ENCODE measurements at regions not wholly inside any gene's neighbourhood (a gene's known extent, or its start where the extent isn't known, plus 50 kb on each side); places are given as distances from the start of the nearest gene placed in this dataset.
A peak's percentile ranks its signal among the peaks of the same experiment; 100 is the strongest.

- H3K36me3 ChIP-seq (ENCODE audit: control insufficient read depth, insufficient read depth, low read length) = no peaks in the 10 kb centered on the region
- H3K4me1 ChIP-seq (ENCODE audit: control insufficient read depth, insufficient read depth, low read length) = no peaks in the 10 kb centered on the region
- no peak for DNase-seq (ENCODE audit: low read depth in 4 of 6, low spot score in 6 of 6)
- H3K27me3 ChIP-seq (ENCODE audit: control insufficient read depth, insufficient read depth, low read length) = no peaks in the 10 kb centered on the region
- H3K27ac ChIP-seq (ENCODE audit: low read depth, low read length) = no peak overlapping the region
- no CpG with 5 or more reads among the region's 1 CpG for WGBS (ENCODE audit: insufficient coverage)
- no peaks in the 10 kb centered on the region for H3K9me3 ChIP-seq (ENCODE audit: control insufficient read depth, insufficient read depth, low read length)
- H3K4me3 ChIP-seq (ENCODE audit: low read depth, low read length) = no peak overlapping the region
Measured at GRCh38 chr2:188202777-188203176, 88.9 kb upstream of the GULP1 start.

- Histone ChIP-seq H3K4me1 (ENCODE audit: control insufficient read depth, insufficient read depth, low read length) (no peaks in the 10 kb centered on the region), H3K4me3 (ENCODE audit: low read depth, low read length) (no peak overlapping the region), H3K27ac (ENCODE audit: low read depth, low read length) (no peak overlapping the region), H3K9me3 (ENCODE audit: control insufficient read depth, insufficient read depth, low read length) (no peaks in the 10 kb centered on the region), H3K27me3 (ENCODE audit: control insufficient read depth, insufficient read depth, low read length) (no peaks in the 10 kb centered on the region), H3K36me3 (ENCODE audit: control insufficient read depth, insufficient read depth, low read length) (no peaks in the 10 kb centered on the region)
- peak in 1 of 6 donors; percentile 43 for DNase-seq (ENCODE audit: low read depth in 4 of 6, low spot score in 6 of 6)
- no CpG with 5 or more reads among the region's 2 CpGs for whole genome bisulfite sequencing (ENCODE audit: insufficient coverage)
Measured at GRCh38 chr2:188203776-188204175, 87.9 kb upstream of the GULP1 start.

GRCh38 chr2:188204824-188205223 lies 86.8 kb upstream of the GULP1 start:
- peak in 1 of 6 donors; percentile 30 for DNase-seq (ENCODE audit: low read depth in 4 of 6, low spot score in 6 of 6)

GRCh38 chr2:188207554-188207953 lies 84.1 kb upstream of the GULP1 start:
- DNase-seq (ENCODE audit: low read depth in 4 of 6, low spot score in 6 of 6) = no peak
- Histone ChIP-seq H3K9me3 (ENCODE audit: control insufficient read depth, insufficient read depth, low read length) (no peaks in the 10 kb centered on the region), H3K36me3 (ENCODE audit: control insufficient read depth, insufficient read depth, low read length) (no peaks in the 10 kb centered on the region), H3K27ac (ENCODE audit: low read depth, low read length) (no peak overlapping the region), H3K27me3 (ENCODE audit: control insufficient read depth, insufficient read depth, low read length) (no peaks in the 10 kb centered on the region), H3K4me1 (ENCODE audit: control insufficient read depth, insufficient read depth, low read length) (no peaks in the 10 kb centered on the region), H3K4me3 (ENCODE audit: low read depth, low read length) (no peak overlapping the region)
- 92% methylated on average over 5 of the region's 7 CpGs for WGBS (ENCODE audit: insufficient coverage)

More at GRCh38 chr2:188204824-188205223, 86.8 kb upstream of the GULP1 start:
- H3K4me3 ChIP-seq (ENCODE audit: low read depth, low read length) = no peak overlapping the region
- no peaks in the 10 kb centered on the region for H3K4me1 ChIP-seq (ENCODE audit: control insufficient read depth, insufficient read depth, low read length)
- no peaks in the 10 kb centered on the region for H3K9me3 ChIP-seq (ENCODE audit: control insufficient read depth, insufficient read depth, low read length)
- WGBS (ENCODE audit: insufficient coverage) = no CpG with 5 or more reads among the region's 1 CpG
- H3K27ac ChIP-seq (ENCODE audit: low read depth, low read length) = no peak overlapping the region
- no peaks in the 10 kb centered on the region for H3K36me3 ChIP-seq (ENCODE audit: control insufficient read depth, insufficient read depth, low read length)
- H3K27me3 ChIP-seq (ENCODE audit: control insufficient read depth, insufficient read depth, low read length) = no peaks in the 10 kb centered on the region

GRCh38 chr2:188209218-188209617 lies 82.5 kb upstream of the GULP1 start:
- H3K4me1 ChIP-seq (ENCODE audit: control insufficient read depth, insufficient read depth, low read length) = no peaks in the 10 kb centered on the region
- H3K36me3 ChIP-seq (ENCODE audit: control insufficient read depth, insufficient read depth, low read length) = no peaks in the 10 kb centered on the region
- no peak overlapping the region for H3K27ac ChIP-seq (ENCODE audit: low read depth, low read length)
- no peaks in the 10 kb centered on the region for H3K9me3 ChIP-seq (ENCODE audit: control insufficient read depth, insufficient read depth, low read length)
- no peaks in the 10 kb centered on the region for H3K27me3 ChIP-seq (ENCODE audit: control insufficient read depth, insufficient read depth, low read length)
- no peak overlapping the region for H3K4me3 ChIP-seq (ENCODE audit: low read depth, low read length)
- no peak for DNase-seq (ENCODE audit: low read depth in 4 of 6, low spot score in 6 of 6)

- no peak for DNase-seq (ENCODE audit: low read depth in 4 of 6, low spot score in 6 of 6)
- H3K4me1 ChIP-seq (ENCODE audit: control insufficient read depth, insufficient read depth, low read length) = no peaks in the 10 kb centered on the region
- no peaks in the 10 kb centered on the region for H3K27me3 ChIP-seq (ENCODE audit: control insufficient read depth, insufficient read depth, low read length)
- H3K27ac ChIP-seq (ENCODE audit: low read depth, low read length) = no peak overlapping the region
- no peaks in the 10 kb centered on the region for H3K36me3 ChIP-seq (ENCODE audit: control insufficient read depth, insufficient read depth, low read length)
- no CpG with 5 or more reads among the region's 4 CpGs for WGBS (ENCODE audit: insufficient coverage)
- H3K4me3 ChIP-seq (ENCODE audit: low read depth, low read length) = no peak overlapping the region
- H3K9me3 ChIP-seq (ENCODE audit: control insufficient read depth, insufficient read depth, low read length) = no peaks in the 10 kb centered on the region
Measured at GRCh38 chr2:188217264-188217663, 74.4 kb upstream of the GULP1 start.

- H3K27ac ChIP-seq (ENCODE audit: low read depth, low read length) = no peak overlapping the region
- no peaks in the 10 kb centered on the region for H3K4me1 ChIP-seq (ENCODE audit: control insufficient read depth, insufficient read depth, low read length)
- H3K27me3 ChIP-seq (ENCODE audit: control insufficient read depth, insufficient read depth, low read length) = no peaks in the 10 kb centered on the region
- no peaks in the 10 kb centered on the region for H3K9me3 ChIP-seq (ENCODE audit: control insufficient read depth, insufficient read depth, low read length)
- H3K4me3 ChIP-seq (ENCODE audit: low read depth, low read length) = no peak overlapping the region
- peak in 1 of 6 donors; percentile 17 for DNase-seq (ENCODE audit: low read depth in 4 of 6, low spot score in 6 of 6)
- H3K36me3 ChIP-seq (ENCODE audit: control insufficient read depth, insufficient read depth, low read length) = no peaks in the 10 kb centered on the region
- no CpG with 5 or more reads among the region's 1 CpG for WGBS (ENCODE audit: insufficient coverage)
Measured at GRCh38 chr2:188219541-188219940, 72.1 kb upstream of the GULP1 start.

GRCh38 chr2:188220535-188220934 lies 71.1 kb upstream of the GULP1 start:
- WGBS (ENCODE audit: insufficient coverage) = no CpG with 5 or more reads among the region's 2 CpGs
- no peak for DNase-seq (ENCODE audit: low read depth in 4 of 6, low spot score in 6 of 6)
- Histone ChIP-seq H3K27me3 (ENCODE audit: control insufficient read depth, insufficient read depth, low read length) (no peaks in the 10 kb centered on the region), H3K9me3 (ENCODE audit: control insufficient read depth, insufficient read depth, low read length) (no peaks in the 10 kb centered on the region), H3K27ac (ENCODE audit: low read depth, low read length) (no peak overlapping the region), H3K36me3 (ENCODE audit: control insufficient read depth, insufficient read depth, low read length) (no peaks in the 10 kb centered on the region), H3K4me1 (ENCODE audit: control insufficient read depth, insufficient read depth, low read length) (no peaks in the 10 kb centered on the region), H3K4me3 (ENCODE audit: low read depth, low read length) (no peak overlapping the region)

GRCh38 chr2:188227713-188228112 lies 64.0 kb upstream of the GULP1 start:
- Histone ChIP-seq H3K9me3 (ENCODE audit: control insufficient read depth, insufficient read depth, low read length) (no peaks in the 10 kb centered on the region), H3K4me1 (ENCODE audit: control insufficient read depth, insufficient read depth, low read length) (no peaks in the 10 kb centered on the region), H3K27me3 (ENCODE audit: control insufficient read depth, insufficient read depth, low read length) (no peaks in the 10 kb centered on the region), H3K27ac (ENCODE audit: low read depth, low read length) (no peak overlapping the region), H3K4me3 (ENCODE audit: low read depth, low read length) (no peak overlapping the region), H3K36me3 (ENCODE audit: control insufficient read depth, insufficient read depth, low read length) (no peaks in the 10 kb centered on the region)
- 95% methylated on average over 8 of the region's 8 CpGs for WGBS (ENCODE audit: insufficient coverage)
- DNase-seq (ENCODE audit: low read depth in 4 of 6, low spot score in 6 of 6) = no peak

GRCh38 chr2:188235364-188235763 lies 56.3 kb upstream of the GULP1 start:
- 87% methylated on average over 4 of the region's 5 CpGs for WGBS (ENCODE audit: insufficient coverage)
- peaks cover 4% of the 10 kb centered on the region for H3K9me3 ChIP-seq (ENCODE audit: control insufficient read depth, insufficient read depth, low read length)
- no peaks in the 10 kb centered on the region for H3K27me3 ChIP-seq (ENCODE audit: control insufficient read depth, insufficient read depth, low read length)

More at GRCh38 chr2:188235364-188235763, 56.3 kb upstream of the GULP1 start:
- Histone ChIP-seq H3K27ac (ENCODE audit: low read depth, low read length) (no peak overlapping the region), H3K4me3 (ENCODE audit: low read depth, low read length) (no peak overlapping the region), H3K4me1 (ENCODE audit: control insufficient read depth, insufficient read depth, low read length) (no peaks in the 10 kb centered on the region), H3K36me3 (ENCODE audit: control insufficient read depth, insufficient read depth, low read length) (no peaks in the 10 kb centered on the region)
- no peak for DNase-seq (ENCODE audit: low read depth in 4 of 6, low spot score in 6 of 6)

Measured in spinal cord (tissue), 9 donors.